DMS 273 (cell line): ENCODE measurements at regions not wholly inside any gene's neighbourhood (a gene's known extent, or its start where the extent isn't known, plus 50 kb on each side); places are given as distances from the start of the nearest gene placed in this dataset.

Source experiments
- DNase-seq: peaks from one replicate; lab custom pipeline; 2025; ENCODE audit not compliant: unreplicated experiment; lab: John Stamatoyannopoulos, UW

DNA sequence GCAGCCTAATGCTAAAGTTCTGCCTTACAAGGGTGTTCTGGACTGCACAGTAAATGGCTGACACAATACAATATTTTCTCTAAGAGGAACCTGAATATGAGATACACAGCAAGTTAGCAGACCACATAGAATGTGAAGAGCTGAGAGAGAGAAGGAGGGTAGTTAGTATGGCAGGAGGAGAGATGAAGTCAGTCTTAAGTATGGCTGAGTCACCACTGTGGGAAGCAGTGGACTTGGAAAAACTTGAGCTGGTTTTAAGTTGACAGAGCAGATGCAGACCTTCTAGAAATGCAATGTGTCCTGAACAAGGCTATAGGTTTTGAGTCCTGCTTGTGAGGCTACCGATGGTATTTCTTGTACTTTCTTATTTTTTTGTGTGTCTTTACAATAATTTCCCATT, 172.5 kb downstream of the SH2D1A start:
- DNase-seq: no peak

DNA sequence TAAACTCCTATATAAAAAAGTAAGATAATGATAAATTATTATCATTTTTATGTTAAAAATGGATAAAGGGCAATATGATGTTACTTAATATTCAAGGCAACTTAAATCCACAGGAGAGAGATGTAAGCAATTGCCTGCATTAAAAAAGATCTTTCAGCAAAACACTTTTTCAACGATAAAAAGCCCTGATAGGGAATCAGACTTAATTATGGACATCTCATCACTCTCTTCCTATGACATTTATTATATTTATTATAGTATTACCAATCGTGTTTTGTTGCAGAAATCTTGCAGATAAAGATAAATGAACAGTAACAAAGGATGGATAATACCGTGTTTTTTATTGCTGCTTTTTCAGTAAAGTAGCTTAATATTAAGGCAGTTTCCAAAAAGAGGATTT, 178.5 kb downstream of the SH2D1A start:
- DNase-seq: no peak

DNA sequence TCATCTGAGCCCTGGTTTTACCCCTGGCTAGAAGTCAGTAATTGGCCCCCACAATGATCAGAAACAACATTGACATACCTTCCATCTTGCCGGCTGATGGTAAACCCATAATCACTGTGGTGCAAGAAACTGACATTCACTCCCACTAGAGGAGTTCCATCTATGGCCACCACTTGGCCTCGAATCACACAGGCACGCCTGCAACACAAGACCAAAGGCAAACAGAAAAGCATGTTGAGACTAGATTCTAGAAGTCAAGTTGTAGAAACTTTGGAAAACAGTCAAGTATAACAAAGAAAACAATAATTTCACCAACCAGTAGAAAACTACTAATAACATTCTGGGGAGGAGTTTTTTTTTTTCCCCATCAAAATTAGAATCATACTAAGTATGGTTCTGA, 183.4 kb downstream of the SH2D1A start:
- no peak for DNase-seq

DNA sequence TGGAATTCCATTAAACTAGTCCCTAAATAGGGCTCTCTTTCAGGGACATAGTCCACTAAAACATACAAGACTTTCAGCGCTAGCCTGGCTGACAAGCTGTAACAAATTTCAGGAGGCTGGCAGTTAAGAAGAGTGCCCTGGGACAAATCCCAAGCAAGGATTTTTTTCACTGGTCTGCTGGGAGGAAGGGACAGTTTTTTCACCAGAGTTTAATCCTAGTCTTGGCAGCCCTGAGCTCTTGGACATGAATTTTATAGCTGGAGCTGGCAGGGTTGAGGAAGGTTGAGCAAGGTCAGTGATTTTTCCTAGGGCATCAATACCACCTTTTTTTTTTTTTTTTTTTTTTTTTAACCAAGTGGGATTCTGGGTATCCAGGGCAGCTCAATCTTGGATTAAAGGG, 184.4 kb downstream of the SH2D1A start:
- no peak for DNase-seq

DNA sequence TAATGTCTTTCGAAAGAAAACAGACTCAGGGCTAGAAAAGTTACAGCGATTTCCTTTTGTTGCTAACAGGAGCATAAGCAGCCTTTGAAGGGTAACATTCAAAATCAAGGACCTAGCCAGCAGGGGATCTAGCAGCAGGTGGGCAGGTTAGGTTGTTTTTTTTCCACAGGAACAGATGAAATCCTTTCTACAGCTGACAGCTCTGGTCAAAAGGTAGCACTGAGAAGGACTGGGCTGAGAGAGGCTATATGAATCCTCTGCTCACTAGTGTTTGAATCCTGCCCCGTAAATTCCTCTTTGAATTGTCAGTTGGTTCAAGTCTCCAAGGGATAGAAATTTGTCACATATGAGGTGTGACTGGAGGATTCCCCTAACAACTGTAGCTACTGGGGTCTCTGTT, 188.2 kb downstream of the SH2D1A start:
- DNase-seq: no peak

DNA sequence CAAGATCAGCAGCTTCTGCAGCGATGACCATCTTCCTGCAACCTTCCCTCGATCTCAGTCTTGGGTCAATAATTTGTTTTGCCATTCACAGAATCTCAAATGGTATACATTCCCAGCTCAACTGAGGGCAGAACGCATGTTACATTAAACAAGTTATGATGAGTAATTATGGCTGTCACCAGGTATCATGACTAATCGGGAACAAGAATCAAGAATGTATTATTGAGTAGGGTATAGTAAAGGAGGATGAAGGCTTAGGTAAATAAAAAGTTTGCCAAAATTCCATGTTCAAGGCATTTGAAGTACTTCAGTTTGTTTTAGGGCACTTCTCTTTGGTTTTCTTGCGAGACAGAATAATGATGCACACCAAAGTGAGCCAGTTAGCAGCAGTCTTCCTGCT, 194.1 kb downstream of the SH2D1A start:
- no peak for DNase-seq

DNA sequence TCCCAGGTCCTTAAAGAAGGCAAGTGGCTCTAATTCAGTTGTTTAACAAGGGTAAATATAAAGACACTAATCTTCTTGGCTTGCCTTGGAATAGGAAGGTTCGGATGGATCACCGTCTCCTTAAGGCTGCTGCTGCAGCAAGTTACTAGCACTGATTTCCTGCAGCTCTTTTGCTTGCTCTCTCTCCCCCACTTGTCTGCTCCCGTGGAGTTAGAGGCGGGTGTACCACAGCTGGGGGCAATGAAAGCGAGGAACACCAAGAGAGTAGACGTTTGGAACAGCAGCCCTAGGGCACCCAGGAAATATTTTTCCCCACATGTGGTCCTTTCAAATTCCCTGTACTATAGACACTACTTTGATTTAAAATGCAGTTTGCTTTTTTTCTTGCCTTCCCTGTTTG, 202.2 kb downstream of the SH2D1A start:
- DNase-seq: no peak

DNA sequence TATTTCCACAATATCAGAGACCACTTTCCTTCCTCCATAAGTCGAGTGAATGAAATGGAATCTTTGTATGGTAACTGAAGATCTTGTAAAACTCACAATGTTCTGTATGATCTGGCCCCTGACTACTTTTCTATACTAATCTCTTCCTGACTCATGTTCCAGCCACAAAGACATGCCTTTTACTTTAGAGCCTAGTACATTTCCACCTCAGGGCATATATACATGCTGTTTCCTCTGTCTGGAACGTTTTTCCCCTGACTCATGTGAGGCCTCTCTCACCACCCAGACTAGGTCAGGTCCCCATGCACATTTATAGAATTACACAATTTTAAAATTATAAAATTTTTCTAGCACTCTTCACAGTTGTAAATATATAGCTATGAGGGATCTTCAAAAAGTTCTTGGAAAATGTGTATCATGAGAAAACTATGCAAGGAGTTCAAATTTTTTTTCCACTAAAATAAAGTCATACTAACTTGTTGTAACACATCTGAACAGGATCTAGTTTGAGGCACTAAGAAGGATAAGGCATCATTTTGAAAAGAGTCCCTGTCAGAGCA, 208.8 kb downstream of the SH2D1A start:
- DNase-seq: no peak

DNA sequence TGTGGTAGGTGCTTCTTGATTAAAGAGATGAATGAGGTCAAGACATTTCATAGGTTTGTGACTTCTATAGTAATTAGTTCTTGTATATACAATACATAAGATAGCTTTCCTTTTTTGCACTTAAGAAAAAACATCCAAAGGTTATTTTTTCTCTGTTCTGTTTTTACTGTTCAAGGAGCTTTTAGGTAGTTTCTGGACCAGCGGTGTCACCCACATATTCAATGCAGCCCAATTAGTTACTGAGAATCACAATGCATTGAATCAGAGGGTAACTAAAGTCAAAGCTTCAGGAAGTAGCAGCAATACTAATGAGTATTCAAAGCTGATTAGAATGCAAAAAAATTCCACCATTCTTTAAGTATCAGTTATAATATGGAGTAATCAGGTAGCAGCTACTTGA, 211.6 kb downstream of the SH2D1A start:
- no peak for DNase-seq

DNA sequence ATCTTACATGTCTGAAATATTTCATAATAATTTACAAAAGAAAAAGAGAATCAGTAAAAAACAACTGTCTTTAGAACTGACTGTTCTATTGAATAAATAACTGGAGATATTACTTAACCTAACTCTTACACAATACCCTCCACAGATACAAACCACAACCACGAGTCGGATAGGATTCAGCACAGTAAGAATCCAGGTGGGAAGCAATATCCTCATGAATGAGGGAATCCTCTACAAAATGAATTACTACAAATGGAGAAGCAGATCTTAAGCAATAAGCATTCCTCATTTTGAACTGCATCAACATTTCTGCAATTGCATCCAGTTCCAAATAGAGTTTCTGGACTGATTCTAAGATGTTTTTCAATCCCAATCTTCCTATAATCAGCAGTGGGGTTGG, 227.1 kb downstream of the SH2D1A start:
- no peak for DNase-seq

DNA sequence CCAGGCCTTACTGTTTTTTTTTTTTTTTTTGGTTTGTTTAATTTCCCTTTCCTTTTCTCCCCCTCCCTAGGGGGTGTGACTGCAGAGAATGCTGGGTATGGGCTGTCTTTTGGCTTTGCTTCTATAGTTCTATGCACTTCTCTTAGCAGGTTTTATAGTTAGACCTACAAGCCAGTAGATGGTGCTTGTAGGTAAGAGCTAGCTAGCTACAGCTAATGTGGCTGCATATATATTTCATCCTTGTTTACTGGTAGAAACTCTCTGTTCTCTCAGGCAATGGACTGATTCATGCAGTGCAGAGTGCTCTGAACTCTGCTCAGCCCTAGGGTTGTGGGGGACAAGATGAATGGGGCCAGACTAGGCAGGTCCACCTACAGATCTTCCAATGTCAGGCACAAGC, 246.4 kb downstream of the SH2D1A start:
- DNase-seq: no peak

DNA sequence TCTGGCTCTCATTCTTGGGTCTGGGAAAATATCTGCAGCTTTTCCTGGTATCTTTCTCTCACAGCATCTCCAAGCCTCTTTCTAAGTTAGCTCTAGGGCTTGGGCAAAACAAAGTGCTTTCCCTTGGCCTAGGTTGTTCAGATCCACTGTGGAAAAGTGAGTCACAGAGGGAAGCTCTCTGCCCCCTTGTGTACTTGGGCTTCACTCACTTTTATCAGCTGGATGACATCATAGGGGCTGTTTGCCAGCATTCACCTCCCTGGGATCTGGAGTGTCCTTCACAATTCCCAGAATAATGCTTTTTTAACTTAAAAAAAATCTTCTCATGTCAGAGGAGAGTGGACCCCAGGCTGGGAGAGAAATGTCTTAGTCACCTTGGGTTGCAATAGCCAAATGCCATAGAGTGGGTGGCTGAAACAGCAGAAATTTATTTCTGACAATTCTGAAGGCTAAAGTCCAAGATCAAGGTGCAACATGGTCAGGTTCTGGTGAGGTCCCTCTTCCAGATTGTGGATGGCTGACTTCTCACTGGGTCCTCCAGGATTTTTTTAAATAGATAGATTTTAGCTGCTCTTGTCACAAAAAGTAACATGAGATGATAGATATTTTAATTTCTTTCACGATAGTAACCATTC, 247.8 kb downstream of the SH2D1A start:
- no peak for DNase-seq

DNA sequence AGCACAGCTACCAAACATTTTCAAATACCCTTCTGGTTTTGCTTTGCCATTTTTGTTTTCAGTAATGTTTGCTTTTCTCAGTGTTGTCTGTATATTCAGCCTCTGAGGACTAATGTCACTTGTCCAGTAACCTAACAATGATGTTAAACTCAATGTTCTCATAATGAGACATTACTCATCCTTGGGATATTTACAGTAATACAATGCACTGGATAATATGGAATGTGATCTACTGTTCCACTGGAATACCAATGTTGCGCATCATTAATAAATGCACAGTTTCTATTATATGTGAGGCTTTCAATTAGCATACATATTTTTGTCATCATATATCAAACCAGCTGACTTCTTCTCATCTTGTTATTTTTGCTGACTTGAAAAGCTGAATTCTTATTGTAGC, 259.1 kb downstream of the SH2D1A start:
- no peak for DNase-seq

DNA sequence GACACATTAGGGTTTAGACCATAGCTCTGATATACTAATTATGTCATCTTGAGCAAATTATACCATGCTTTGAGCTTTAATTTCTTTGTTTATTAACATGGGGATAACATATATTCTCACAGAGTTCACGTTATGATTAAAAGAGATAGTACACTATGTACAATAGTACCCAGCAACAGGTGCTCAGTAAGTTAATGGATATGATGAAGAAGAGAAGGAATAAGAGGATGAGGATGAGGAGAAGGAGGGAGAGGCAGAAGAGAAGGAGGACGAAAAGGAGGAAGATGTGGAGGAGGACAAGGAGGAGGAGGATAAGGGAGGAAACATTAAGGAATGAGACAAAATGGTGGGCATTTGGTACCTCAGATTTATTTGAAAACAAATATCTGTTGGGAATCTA, 260.4 kb downstream of the SH2D1A start:
- no peak for DNase-seq

DNA sequence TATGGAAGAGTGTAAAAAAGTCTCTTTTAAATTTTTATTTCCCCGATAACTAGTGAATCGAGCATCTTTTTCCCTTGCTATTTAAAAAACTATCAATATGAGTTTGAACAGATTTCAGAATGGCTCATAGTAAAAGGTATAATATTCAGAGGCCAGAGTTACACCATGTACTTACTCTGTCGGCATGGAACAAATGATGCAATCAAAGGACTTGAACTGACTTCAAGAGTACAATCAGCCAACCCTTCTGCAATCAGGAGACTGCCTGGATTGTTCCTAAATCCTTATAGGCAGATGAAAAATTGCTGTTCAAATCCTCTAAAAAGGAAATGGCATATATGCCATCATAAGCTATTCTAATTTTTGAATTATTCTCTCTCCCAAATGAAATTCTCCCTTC, 273.3 kb downstream of the SH2D1A start:
- DNase-seq: no peak

DNA sequence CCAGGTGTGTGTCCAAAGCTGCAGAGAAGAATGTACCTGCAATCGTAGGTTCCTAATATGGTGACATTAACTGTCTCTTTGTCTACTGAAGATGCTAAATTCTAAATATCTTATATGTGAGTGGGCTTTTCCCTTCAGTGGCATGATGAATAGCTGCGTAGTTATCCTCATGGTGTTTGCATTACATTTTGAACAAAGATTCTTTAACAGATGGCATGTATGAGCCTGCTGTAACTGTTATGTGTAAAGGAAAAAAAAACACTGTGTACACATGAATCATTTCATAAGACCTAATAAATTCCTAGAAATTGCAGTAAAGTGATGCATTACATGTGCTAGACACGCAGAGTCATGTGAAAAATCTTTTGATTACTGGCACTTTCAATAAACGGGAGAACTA, 288.0 kb downstream of the SH2D1A start:
- no peak for DNase-seq

DNA sequence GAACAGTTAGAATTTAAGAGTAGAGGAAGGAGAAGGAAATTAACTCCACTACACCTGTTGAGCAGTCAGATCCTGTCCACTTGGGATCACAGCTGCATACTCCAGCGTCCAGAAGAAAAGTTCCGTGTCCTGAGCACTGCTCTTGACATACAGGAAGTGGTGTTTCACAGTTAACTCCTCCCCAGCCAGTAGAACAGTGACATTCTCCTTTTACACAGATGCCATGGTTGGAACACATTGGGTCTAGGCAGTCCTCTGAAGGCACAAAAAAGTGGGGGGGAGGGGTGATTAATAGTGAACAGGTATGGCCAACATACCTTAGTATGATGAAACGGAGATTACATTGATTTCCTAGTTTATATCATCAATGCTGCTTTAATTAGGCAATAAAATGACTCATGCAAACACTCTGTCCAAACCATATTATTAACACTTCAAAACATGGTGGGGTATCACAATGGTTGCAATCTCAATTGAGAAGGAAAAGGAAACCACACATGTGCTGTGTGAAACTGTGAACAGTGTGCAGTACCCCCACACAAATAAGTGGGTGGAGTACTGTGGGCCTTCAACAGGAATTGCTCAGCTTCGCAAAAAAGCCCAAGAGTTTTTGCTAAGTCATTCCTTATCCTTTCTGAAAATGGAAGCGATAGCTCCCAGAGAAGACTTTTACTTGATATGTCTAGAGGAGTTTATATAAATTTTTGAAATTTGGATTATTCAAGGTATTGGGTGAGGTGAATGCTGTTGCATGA, 295.6 kb downstream of the SH2D1A start:
- no peak for DNase-seq

DNA sequence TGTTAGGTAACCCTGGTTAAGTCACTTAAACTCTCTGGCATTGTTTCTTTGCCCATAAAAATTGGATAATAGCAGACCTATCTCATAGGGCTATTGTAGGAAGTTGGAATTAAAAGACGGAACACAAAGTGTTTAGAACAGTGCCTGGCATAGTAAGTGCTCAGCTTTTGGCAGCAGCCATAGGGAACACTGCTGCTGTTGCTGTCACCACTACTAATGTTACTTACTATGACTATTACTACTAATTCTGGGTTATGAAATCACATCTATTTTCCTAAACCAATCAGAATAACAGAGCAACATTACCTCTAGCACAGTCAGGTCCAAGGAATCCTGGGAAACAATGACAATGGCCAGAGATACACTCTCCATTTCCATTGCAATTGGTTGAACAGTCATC, 300.0 kb downstream of the SH2D1A start:
- no peak for DNase-seq

DNA sequence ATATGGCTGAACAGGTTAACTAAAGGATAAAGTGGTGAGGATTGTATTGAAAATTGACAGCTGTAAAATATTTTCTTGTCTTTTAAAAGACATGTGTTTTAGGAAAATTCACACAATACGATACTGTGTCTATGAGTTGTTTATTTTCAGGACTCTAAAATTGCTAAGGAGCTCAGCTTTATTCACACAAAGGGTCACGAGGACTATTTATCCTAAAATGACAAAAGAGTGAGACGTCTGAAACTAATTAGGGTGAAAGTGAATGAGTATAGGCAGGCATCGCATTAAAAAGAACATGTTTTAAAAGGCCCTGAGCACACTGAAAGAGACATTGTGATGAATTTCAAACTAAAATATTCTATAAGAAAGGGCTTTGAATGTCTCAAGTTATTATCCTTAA, 304.7 kb downstream of the SH2D1A start:
- DNase-seq: no peak

DNA sequence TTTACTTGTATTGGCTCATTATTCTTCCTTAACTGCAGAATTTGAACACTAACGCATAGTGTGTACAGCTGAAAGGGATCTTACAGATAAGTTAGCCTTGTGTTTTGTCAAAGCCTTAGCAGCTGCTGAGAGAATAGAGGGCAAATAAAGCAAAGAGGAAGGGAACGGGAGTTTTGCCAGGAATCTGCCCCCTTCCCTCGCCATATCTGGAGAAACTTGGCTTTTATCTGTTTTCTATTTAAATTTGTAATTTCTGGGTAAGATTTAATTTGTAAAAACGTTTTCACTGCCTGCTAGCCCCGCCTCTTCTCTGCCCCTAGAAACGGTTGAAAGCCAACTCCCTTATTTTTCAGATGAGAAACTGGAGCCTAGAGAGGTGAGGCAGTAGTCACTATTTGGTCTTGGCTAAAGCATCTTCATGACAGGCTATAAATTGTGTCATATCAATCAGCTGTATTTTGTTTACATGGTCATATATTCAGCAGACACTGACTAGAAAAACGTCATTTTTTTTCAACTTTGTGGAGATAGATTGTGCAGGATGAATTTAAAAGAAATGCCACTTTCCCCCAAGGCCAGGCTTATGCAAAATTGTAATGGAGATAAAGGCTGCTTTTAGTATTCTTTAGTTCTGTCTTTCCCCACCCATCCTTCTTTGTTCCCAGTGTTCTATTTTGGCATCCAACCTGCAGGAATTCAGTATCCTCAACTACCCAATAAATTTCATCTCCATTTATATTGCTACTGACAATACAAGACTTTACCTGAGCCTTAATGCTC, 319.4 kb downstream of the SH2D1A start:
- DNase-seq: no peak

DNA sequence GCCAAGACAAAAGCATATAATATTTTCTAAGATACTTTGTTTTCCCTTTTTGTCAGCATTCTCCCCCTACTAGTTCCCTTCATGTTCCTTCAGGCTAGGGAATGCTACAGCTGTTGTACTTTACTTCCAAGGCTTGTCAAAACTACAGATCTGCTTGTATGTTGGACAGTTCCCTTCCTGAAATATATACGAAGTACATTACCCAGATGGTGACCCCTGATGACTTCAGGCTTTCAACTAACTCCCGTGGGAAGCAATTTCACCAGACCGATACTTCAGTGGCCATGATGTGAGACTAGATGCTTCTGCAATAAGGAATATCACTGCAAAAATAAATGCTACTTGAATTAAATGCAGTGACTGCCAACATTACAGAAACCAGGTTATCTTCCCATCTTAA, 332.8 kb downstream of the SH2D1A start:
- peak; percentile 17 for DNase-seq

DNA sequence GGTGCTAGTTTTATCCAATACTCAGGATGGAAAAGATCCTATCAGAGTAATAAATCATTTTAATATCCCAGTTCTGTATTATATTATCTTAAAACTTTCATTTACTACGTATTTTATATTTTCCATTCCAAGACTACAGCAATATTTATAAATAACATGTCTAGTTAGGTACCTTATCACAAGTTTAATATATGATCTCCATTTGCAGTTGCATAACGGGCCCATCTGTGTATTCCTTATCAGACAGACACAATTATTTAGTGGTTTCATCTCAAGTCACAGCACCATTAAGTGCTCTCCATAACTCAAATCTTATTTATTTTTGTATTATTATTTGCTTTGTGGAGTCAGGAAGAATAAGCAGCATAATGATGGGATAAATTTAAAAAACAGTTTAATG, 333.9 kb downstream of the SH2D1A start:
- no peak for DNase-seq
